ENCODE measurements at regions not wholly inside any gene's neighbourhood (a gene's known extent, or its start where the extent isn't known, plus 50 kb on each side); places are given as distances from the start of the nearest gene placed in this dataset.

DNA sequence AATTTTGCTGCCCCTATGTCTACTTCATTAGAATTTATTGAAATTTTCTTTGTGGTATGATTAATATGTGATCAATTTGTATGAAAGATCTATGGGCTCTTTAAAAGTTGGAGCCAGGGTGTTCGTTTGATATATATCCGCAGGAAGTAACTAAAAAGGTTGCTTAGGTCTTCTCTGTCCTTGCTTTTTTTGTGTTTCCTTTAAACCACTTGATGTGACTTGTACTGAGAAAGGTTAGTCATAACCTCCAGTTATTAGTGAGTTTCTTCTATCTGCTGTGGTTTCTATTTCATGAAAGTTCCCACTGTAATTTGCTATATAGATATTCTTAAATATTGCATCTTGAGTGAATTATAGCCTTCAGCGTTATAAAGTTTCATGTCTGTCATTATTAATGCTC is 585.3 kb upstream of the ARID1B start:
- TF ChIP-seq, protein P1, sequence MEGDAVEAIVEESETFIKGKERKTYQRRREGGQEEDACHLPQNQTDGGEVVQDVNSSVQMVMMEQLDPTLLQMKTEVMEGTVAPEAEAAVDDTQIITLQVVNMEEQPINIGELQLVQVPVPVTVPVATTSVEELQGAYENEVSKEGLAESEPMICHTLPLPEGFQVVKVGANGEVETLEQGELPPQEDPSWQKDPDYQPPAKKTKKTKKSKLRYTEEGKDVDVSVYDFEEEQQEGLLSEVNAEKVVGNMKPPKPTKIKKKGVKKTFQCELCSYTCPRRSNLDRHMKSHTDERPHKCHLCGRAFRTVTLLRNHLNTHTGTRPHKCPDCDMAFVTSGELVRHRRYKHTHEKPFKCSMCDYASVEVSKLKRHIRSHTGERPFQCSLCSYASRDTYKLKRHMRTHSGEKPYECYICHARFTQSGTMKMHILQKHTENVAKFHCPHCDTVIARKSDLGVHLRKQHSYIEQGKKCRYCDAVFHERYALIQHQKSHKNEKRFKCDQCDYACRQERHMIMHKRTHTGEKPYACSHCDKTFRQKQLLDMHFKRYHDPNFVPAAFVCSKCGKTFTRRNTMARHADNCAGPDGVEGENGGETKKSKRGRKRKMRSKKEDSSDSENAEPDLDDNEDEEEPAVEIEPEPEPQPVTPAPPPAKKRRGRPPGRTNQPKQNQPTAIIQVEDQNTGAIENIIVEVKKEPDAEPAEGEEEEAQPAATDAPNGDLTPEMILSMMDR (IDR thresholded peaks at IDR 0.05), result no peak
- TF ChIP-seq RFX5 (IDR thresholded peaks at IDR 0.05) (no peak), MYC (IDR thresholded peaks at IDR 0.05; ENCODE audit: borderline replicate concordance, low read length) (no peak), POLR2A (IDR thresholded peaks at IDR 0.05; ENCODE audit: low read length) (no peak), HDAC2 (IDR thresholded peaks at IDR 0.05) (no peak), KDM1A (IDR thresholded peaks at IDR 0.05; ENCODE audit: low read depth) (no peak), RCOR1 (IDR thresholded peaks at IDR 0.05; ENCODE audit: low read depth, low read length) (no peak), JUNB (IDR thresholded peaks at IDR 0.05) (no peak), CHD2 (IDR thresholded peaks at IDR 0.05; ENCODE audit: low read length, partially characterized antibody) (no peak), PHF8 (IDR thresholded peaks at IDR 0.05; ENCODE audit: borderline replicate concordance, low read depth) (no peak), EP300 (IDR thresholded peaks at IDR 0.05) (no peak), RAD21 (conservative IDR thresholded peaks at IDR 0.05 in 1 of 2, IDR thresholded peaks at IDR 0.05 in 1 of 2) (no peak), CBX2 (IDR thresholded peaks at IDR 0.05; ENCODE audit: borderline replicate concordance, low read depth) (no peak)

All from A549 (cell line).